NCI-H345 (cell line): ENCODE measurements at regions not wholly inside any gene's neighbourhood (a gene's known extent, or its start where the extent isn't known, plus 50 kb on each side); places are given as distances from the start of the nearest gene placed in this dataset.
"Not testable (repeated sequence)": the region's sequence is repeated elsewhere in the genome, so short reads cannot be mapped to it uniquely, and the experiment has no call there.

Experiments used
- DNase-seq: peaks from one replicate; lab custom pipeline; 2025; lab: John Stamatoyannopoulos, UW

DNA sequence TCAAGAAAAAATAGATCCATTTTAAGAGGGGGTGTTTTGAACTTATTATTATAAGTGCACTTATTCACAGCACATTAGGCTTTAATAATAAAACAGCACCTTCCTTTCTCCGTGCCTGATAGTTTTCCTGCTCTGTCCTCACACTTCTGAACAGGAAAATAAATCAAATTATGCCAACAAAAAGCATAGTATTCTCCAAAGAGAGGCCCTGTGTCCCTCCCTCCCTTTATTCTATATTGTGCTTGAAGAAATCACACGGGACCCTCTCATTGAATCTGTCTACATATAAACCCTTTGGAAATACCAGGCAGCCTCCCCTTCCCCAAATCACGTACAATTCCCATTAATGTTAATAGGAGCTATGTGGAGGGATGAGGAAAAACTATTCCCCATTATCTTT, 462.9 kb upstream of the NRSN1 start:
- no peak for DNase-seq

DNA sequence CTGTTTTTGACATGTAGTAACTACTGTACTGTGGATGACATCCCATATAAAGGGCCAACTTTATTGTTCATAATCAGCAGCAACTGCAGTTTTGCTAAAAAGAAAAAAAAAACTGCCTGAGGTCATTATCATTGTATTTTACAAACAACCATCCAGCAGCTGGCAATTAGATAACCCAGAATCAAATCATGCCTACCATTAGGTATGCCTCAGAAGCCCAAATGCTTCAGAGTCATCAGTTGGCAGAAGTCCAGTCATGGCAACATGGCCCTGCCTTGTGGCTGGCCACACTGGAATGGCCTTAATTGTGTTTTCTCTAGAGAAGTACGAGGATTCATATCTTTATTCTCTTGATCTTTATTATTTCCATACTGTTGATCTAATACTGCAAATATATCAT, 462.4 kb upstream of the NRSN1 start:
- peak; percentile 20 for DNase-seq

- not testable (repeated sequence) for DNase-seq
Measured at GRCh38 chr6:23665911-23666310, 460.1 kb upstream of the NRSN1 start.

- no peak for DNase-seq
Measured at GRCh38 chr6:23672737-23673136, 453.3 kb upstream of the NRSN1 start.

GRCh38 chr6:23678626-23679025, 447.4 kb upstream of the NRSN1 start:
- DNase-seq, result no peak

DNA sequence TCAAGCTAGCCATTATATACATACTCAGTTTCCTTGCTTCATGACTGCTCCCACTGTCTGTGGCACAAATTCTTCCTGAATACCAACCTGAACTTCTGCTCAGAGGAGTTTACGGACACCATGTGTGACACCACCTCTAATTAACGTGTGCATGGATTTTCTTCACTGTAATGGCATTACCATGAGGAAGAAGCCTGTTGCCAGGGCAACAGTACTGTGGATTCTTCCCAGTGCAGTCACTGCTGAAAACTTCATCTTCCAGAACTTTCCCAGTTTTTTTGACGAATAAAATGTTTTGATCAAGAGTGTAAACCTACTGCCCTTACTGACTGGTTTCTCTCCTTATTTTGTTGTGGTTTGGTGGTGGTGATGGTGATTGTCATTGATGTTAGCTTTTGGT, 444.3 kb upstream of the NRSN1 start:
- DNase-seq, result no peak

GRCh38 chr6:23688650-23689049, 437.4 kb upstream of the NRSN1 start:
- DNase-seq, result no peak

- peak; percentile 83 for DNase-seq
Measured at GRCh38 chr6:23690453-23691049, 435.5 kb upstream of the NRSN1 start.

- no peak for DNase-seq
Measured at GRCh38 chr6:23692184-23692583, 433.8 kb upstream of the NRSN1 start.

DNA sequence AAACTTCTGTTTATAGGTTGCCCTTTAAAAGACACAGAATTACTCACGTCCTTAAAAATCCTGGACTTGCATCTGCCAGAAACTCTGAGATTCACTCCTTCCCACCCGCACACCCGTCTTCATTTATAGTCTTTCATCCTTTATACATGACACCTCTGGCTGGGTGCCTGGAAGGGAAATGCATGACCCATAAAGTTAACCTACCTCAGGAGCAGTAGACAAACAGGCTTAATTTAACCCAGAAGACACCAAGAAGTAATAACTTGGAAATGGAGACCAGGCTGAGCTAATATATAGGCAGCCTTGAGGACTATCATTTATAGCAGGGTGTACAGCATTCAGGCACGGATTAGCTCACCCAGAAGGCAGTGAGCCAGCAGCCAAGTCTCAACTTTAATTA, 429.0 kb upstream of the NRSN1 start:
- DNase-seq, result no peak

GRCh38 chr6:23704479-23705052, 421.4 kb upstream of the NRSN1 start:
- DNase-seq, result no peak

GRCh38 chr6:23705697-23706096, 420.3 kb upstream of the NRSN1 start:
- no peak for DNase-seq

DNA sequence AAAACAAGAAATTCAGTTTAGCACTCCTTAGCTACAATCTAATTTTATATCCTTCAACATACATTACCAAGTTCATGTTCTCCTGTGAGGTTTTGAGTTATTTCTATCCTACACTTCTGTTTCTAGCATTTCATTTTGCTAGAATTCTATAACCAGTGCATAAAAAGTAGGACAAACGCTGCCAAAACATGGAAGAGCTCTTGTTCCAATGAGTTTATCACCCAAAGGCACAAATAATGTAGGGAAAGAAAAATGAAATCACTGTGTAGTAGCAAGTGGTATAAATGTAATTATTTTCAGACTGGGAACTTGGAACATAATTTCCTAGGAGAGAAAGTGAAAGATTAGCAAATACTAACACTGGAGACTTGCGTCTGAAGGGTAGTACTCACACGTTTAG, 413.3 kb upstream of the NRSN1 start:
- no peak for DNase-seq

DNA sequence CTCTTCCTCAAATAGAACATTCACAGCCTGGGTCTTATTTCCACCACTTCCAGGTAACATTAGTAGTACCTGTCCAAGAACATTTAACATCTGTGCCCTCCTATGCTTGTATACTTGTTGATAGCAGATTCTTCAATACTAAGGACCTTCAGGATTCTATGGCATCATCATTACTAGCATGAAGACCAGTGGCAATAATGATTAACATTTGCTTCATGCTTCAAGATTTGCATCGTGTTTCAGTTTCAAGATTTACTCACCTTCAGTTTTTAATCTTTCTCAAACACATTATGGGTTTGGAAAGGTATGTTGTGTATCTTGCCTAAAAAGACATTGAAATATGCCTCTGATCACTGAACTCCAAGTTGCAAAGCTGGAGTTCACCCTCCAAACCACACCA, 412.8 kb upstream of the NRSN1 start:
- DNase-seq, result no peak

GRCh38 chr6:23728707-23729106, 397.3 kb upstream of the NRSN1 start:
- DNase-seq, result no peak

DNA sequence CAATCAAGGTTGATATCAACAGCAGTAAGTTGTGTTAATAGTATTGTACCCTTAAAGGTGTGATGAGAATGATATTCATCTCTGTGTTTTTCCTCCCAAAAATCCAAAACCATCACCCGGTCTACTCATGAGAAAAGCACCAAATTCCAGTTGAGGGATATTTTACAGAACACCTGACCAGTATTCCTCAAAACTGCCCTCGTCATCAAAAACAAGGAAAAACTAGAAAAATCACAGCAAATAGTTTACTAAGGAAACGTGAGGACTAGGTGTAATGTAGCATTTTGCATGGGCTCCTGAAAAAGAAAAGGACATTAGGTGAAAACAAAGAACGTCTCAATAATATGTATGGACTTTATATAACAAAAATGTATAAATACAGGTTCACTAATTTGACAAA, 394.4 kb upstream of the NRSN1 start:
- no peak for DNase-seq

DNA sequence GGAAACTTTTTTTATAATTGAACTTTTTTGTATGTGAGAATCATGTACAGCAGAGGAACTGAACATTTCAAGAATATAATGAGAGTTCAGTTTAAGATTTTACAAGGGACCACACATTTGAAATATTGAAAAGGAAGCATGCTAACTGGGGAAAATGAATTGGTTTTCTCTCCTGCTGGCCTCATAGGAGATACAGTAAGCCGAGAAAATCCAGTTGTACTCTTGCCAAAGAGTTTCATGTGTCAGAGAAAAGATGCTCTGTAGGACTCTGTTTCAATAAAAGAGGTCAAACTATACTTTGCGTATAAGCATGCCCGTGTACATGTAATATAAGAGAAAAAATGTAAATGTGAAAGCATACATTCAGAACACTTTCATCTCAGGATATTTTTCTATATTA, 393.5 kb upstream of the NRSN1 start:
- no peak for DNase-seq

- no peak for DNase-seq
Measured at GRCh38 chr6:23735151-23735550, 390.9 kb upstream of the NRSN1 start.

DNA sequence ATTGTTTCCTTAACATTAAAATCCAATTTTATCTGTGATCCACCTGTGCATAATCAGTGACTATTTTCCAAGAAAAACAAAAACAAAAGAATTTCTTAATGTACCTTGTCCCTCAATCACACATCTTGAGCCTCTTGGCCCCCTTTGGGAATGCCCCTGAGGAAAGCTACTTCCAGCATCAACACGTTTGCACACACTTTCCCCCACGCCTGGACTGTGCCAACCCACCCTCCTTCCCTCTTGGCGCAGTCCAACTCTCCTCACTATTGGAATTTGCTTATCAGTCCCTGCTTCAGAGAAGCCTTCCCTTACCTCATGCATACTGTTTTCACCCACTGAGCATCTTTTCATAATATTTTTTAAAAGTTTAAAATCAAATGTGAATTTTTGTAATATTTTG, 389.4 kb upstream of the NRSN1 start:
- no peak for DNase-seq

DNA sequence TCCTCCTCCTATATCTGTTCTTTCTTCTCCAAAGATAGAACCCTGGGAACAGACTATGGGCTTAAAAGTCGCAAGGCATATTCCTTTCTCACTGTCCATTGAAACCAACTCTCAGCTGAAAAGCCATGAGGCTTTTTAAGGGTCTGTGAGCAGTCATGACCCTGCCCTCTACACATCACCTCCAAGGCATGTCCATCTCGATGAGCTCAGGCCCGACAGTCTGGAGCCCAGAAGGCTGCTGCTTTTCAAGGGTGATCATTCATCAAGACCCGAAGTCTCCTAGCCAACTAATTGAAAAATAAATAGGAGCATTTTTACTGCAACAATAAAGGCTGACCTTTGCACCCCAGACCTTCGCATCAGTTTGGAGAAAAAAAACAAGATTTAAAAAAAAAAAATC, 378.8 kb upstream of the NRSN1 start:
- no peak for DNase-seq

DNA sequence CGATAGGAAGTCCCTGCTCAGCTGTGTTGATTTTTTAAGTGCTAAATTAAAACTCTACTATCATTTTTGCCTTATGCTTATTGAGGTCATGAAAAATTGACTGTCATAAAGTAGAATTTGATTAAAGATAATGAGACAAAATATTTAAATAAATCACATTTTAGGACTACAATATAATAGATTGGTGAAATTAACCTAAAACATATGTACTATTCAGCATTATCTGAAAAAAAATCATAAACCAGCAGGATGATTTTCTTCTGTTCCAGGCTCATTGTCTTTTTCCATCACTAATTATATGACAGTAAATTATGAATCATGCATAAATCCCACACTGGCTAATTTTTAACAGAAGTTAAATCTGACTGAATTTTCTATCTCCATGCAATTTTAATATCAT, 373.6 kb upstream of the NRSN1 start:
- DNase-seq, result no peak

GRCh38 chr6:23754197-23754596, 371.8 kb upstream of the NRSN1 start:
- no peak for DNase-seq

- no peak for DNase-seq
Measured at GRCh38 chr6:23775127-23775526, 350.9 kb upstream of the NRSN1 start.

- DNase-seq, result no peak
Measured at GRCh38 chr6:23783901-23784300, 342.1 kb upstream of the NRSN1 start.
